ENCODE measurements at regions not wholly inside any gene's neighbourhood (a gene's known extent, or its start where the extent isn't known, plus 50 kb on each side); places are given as distances from the start of the nearest gene placed in this dataset.
"Not testable (repeated sequence)": the region's sequence is repeated elsewhere in the genome, so short reads cannot be mapped to it uniquely, and the experiment has no call there.

- H3K27me3 Mint-ChIP-seq; H3K4me3 Mint-ChIP-seq; H3K9me3 Mint-ChIP-seq (ENCODE audit: low read depth); H3K4me1 Mint-ChIP-seq (ENCODE audit: low read depth); H3K36me3 Mint-ChIP-seq; H3K27ac Mint-ChIP-seq: not testable (repeated sequence)
Observed at GRCh38 chr12:131247875-131248274, 294.2 kb downstream of the ADGRD1 start.

- no peak overlapping the region for H3K4me3 Mint-ChIP-seq
- H3K36me3 Mint-ChIP-seq, result no peaks in the 10 kb centered on the region
- no peaks in the 10 kb centered on the region for H3K9me3 Mint-ChIP-seq (ENCODE audit: low read depth)
- no peak overlapping the region for H3K27ac Mint-ChIP-seq
- H3K27me3 Mint-ChIP-seq, result no peaks in the 10 kb centered on the region
- H3K4me1 Mint-ChIP-seq (ENCODE audit: low read depth), result no peaks in the 10 kb centered on the region
Observed at GRCh38 chr12:131249246-131250027, 295.7 kb downstream of the ADGRD1 start.

GRCh38 chr12:131250028-131250950, 296.6 kb downstream of the ADGRD1 start:
- Mint-ChIP-seq H3K36me3 (no peaks in the 10 kb centered on the region), H3K9me3 (ENCODE audit: low read depth) (no peaks in the 10 kb centered on the region)

GRCh38 chr12:131250951-131251315, 297.2 kb downstream of the ADGRD1 start:
- no peak overlapping the region for H3K27ac Mint-ChIP-seq
- no peak overlapping the region for H3K4me3 Mint-ChIP-seq
- no peaks in the 10 kb centered on the region for H3K27me3 Mint-ChIP-seq
- no peaks in the 10 kb centered on the region for H3K9me3 Mint-ChIP-seq (ENCODE audit: low read depth)
- no peaks in the 10 kb centered on the region for H3K36me3 Mint-ChIP-seq
- no peaks in the 10 kb centered on the region for H3K4me1 Mint-ChIP-seq (ENCODE audit: low read depth)

More at GRCh38 chr12:131250028-131250950, 296.6 kb downstream of the ADGRD1 start:
- Mint-ChIP-seq H3K27ac (no peak overlapping the region), H3K4me1 (ENCODE audit: low read depth) (no peaks in the 10 kb centered on the region), H3K27me3 (no peaks in the 10 kb centered on the region), H3K4me3 (no peak overlapping the region)

GRCh38 chr12:131251336-131252101, 297.8 kb downstream of the ADGRD1 start:
- no peaks in the 10 kb centered on the region for H3K27me3 Mint-ChIP-seq
- no peaks in the 10 kb centered on the region for H3K4me1 Mint-ChIP-seq (ENCODE audit: low read depth)
- H3K4me3 Mint-ChIP-seq, result no peak overlapping the region
- no peaks in the 10 kb centered on the region for H3K36me3 Mint-ChIP-seq
- H3K27ac Mint-ChIP-seq, result no peak overlapping the region
- H3K9me3 Mint-ChIP-seq (ENCODE audit: low read depth), result no peaks in the 10 kb centered on the region

- H3K27me3 Mint-ChIP-seq, result no peaks in the 10 kb centered on the region
Observed at GRCh38 chr12:131253376-131254026, 299.8 kb downstream of the ADGRD1 start.

GRCh38 chr12:131254374-131254773, 300.7 kb downstream of the ADGRD1 start:
- no peaks in the 10 kb centered on the region for H3K9me3 Mint-ChIP-seq (ENCODE audit: low read depth)
- H3K36me3 Mint-ChIP-seq, result no peaks in the 10 kb centered on the region
- H3K27ac Mint-ChIP-seq, result no peak overlapping the region
- H3K27me3 Mint-ChIP-seq, result no peaks in the 10 kb centered on the region
- no peaks in the 10 kb centered on the region for H3K4me1 Mint-ChIP-seq (ENCODE audit: low read depth)
- H3K4me3 Mint-ChIP-seq, result no peak overlapping the region

More at GRCh38 chr12:131253376-131254026, 299.8 kb downstream of the ADGRD1 start:
- H3K36me3 Mint-ChIP-seq, result no peaks in the 10 kb centered on the region
- H3K4me3 Mint-ChIP-seq, result no peak overlapping the region
- H3K9me3 Mint-ChIP-seq (ENCODE audit: low read depth), result no peaks in the 10 kb centered on the region
- H3K27ac Mint-ChIP-seq, result no peak overlapping the region
- H3K4me1 Mint-ChIP-seq (ENCODE audit: low read depth), result no peaks in the 10 kb centered on the region

- no peaks in the 10 kb centered on the region for H3K9me3 Mint-ChIP-seq (ENCODE audit: low read depth)
- H3K36me3 Mint-ChIP-seq, result no peaks in the 10 kb centered on the region
- H3K4me1 Mint-ChIP-seq (ENCODE audit: low read depth), result no peaks in the 10 kb centered on the region
- H3K27ac Mint-ChIP-seq, result no peak overlapping the region
- no peak overlapping the region for H3K4me3 Mint-ChIP-seq
- H3K27me3 Mint-ChIP-seq, result no peaks in the 10 kb centered on the region
Observed at GRCh38 chr12:131258398-131258797, 304.7 kb downstream of the ADGRD1 start.

GRCh38 chr12:131260251-131260905, 306.7 kb downstream of the ADGRD1 start:
- Mint-ChIP-seq H3K4me3 (no peak overlapping the region), H3K27ac (no peak overlapping the region), H3K4me1 (ENCODE audit: low read depth) (no peaks in the 10 kb centered on the region), H3K27me3 (no peaks in the 10 kb centered on the region), H3K36me3 (no peaks in the 10 kb centered on the region), H3K9me3 (ENCODE audit: low read depth) (no peaks in the 10 kb centered on the region)

- Mint-ChIP-seq H3K27me3 (no peaks in the 10 kb centered on the region), H3K27ac (no peak overlapping the region)
Observed at GRCh38 chr12:131260954-131261353, 307.2 kb downstream of the ADGRD1 start.

GRCh38 chr12:131261906-131262305, 308.2 kb downstream of the ADGRD1 start:
- H3K4me3 Mint-ChIP-seq, result no peak overlapping the region
- H3K36me3 Mint-ChIP-seq, result no peaks in the 10 kb centered on the region
- H3K9me3 Mint-ChIP-seq (ENCODE audit: low read depth), result no peaks in the 10 kb centered on the region
- H3K27me3 Mint-ChIP-seq, result no peaks in the 10 kb centered on the region
- no peaks in the 10 kb centered on the region for H3K4me1 Mint-ChIP-seq (ENCODE audit: low read depth)
- H3K27ac Mint-ChIP-seq, result no peak overlapping the region

More at GRCh38 chr12:131260954-131261353, 307.2 kb downstream of the ADGRD1 start:
- H3K36me3 Mint-ChIP-seq, result no peaks in the 10 kb centered on the region
- no peak overlapping the region for H3K4me3 Mint-ChIP-seq
- no peaks in the 10 kb centered on the region for H3K9me3 Mint-ChIP-seq (ENCODE audit: low read depth)
- H3K4me1 Mint-ChIP-seq (ENCODE audit: low read depth), result no peaks in the 10 kb centered on the region

GRCh38 chr12:131263626-131264025, 309.9 kb downstream of the ADGRD1 start:
- Mint-ChIP-seq H3K36me3 (no peaks in the 10 kb centered on the region), H3K27ac (no peak overlapping the region), H3K27me3 (no peaks in the 10 kb centered on the region), H3K9me3 (ENCODE audit: low read depth) (no peaks in the 10 kb centered on the region), H3K4me3 (no peak overlapping the region), H3K4me1 (ENCODE audit: low read depth) (no peaks in the 10 kb centered on the region)

GRCh38 chr12:131264635-131265034, 310.9 kb downstream of the ADGRD1 start:
- Mint-ChIP-seq H3K9me3 (ENCODE audit: low read depth) (no peaks in the 10 kb centered on the region), H3K36me3 (no peaks in the 10 kb centered on the region), H3K27me3 (no peaks in the 10 kb centered on the region), H3K27ac (no peak overlapping the region), H3K4me3 (no peak overlapping the region), H3K4me1 (ENCODE audit: low read depth) (no peaks in the 10 kb centered on the region)

Measured in activated naive CD8-positive, alpha-beta T cell (primary cell).